Upper lobe of left lung (tissue), 6 donors: ENCODE measurements at regions not wholly inside any gene's neighbourhood (a gene's known extent, or its start where the extent isn't known, plus 50 kb on each side); places are given as distances from the start of the nearest gene placed in this dataset.

Experiments used
- ATAC-seq, 2 donors: fragments of 200-7000 bp; cut with Tn5 transposase; one replicate each; pipeline ENCODE4 v1.9.1; 2022; ENCODE audit warnings: mild to moderate bottlenecking in 2 of 2, moderate library complexity in 2 of 2; ENCODE audit not compliant: low FRiP score in 2 of 2
- DNase-seq, 2 donors: peaks; one replicate each; pipeline ENCODE4 v3.0.0-alpha.2; 2019 to 2020
- H3K27ac ChIP-seq, 4 donors: fragments of 200-600 bp; sonication (generic); one replicate each; pipeline ENCODE4 v1.5.1; 2016 to 2019
- H3K27me3 ChIP-seq, 4 donors: fragments of 200-600 bp; sonication (generic); one replicate each; pipeline ENCODE4 v1.5.1; 2017 to 2019
- H3K36me3 ChIP-seq, 4 donors: fragments of 200-600 bp; sonication (generic); one replicate each; pipeline ENCODE4 v1.5.1; 2016 to 2019
- H3K4me1 ChIP-seq, 4 donors: fragments of 200-600 bp; sonication (generic); one replicate each; pipeline ENCODE4 v1.5.1; 2018 to 2019
- H3K4me3 ChIP-seq, 4 donors: fragments of 200-600 bp; sonication (generic); one replicate each; pipeline ENCODE4 v1.5.1; 2017 to 2019; ENCODE audit warnings: mild to moderate bottlenecking in 2 of 4, moderate library complexity in 1 of 4
- H3K9me3 ChIP-seq, 4 donors: fragments of 200-600 bp; sonication (generic); one replicate each; pipeline ENCODE4 v1.5.1; 2018 to 2019
- EP300 ChIP-seq, 4 donors: sonication (generic); formaldehyde crosslinking; IDR thresholded peaks; one replicate each; pipeline ENCODE4 v1.5.1; 2017; ENCODE audit warnings: antibody characterized with exemption in 4 of 4, control low read depth in 2 of 4
- POLR2A ChIP-seq, 4 donors: fragments of 450-650 bp; IDR thresholded peaks; one replicate each; pipeline ENCODE4 v1.5.1; 2016 to 2017; ENCODE audit warnings: antibody characterized with exemption in 4 of 4, mild to moderate bottlenecking in 2 of 4
- POLR2AphosphoS5 ChIP-seq, 2 donors: sonication (generic); formaldehyde crosslinking; IDR thresholded peaks; one replicate each; pipeline ENCODE4 v1.5.1; 2017; ENCODE audit warnings: antibody characterized with exemption in 2 of 2
- WGBS, 2 donors: methylation state at CpG; one replicate each; pipeline ENCODE4 v1.1.5; 2017 to 2018; 5-methylcytosine and 5-hydroxymethylcytosine counted together
- TF ChIP-seq, protein P1 (sequence below), 6 experiments: fragments of 450-650 bp in 4 of 6; fragments of 200-600 bp in 2 of 6; sonication (generic) in 2 of 6; IDR thresholded peaks; one replicate each; pipeline ENCODE4 v1.5.1; 2016 to 2019; ENCODE audit warnings: antibody characterized with exemption in 6 of 6
- donor health status: DM: no; HTN: no; CAD: no; lungs with moderate emphysema.
- donor health status: DM: no; HTN: yes; CAD: no; lungs with severe emphysema.

DNA sequence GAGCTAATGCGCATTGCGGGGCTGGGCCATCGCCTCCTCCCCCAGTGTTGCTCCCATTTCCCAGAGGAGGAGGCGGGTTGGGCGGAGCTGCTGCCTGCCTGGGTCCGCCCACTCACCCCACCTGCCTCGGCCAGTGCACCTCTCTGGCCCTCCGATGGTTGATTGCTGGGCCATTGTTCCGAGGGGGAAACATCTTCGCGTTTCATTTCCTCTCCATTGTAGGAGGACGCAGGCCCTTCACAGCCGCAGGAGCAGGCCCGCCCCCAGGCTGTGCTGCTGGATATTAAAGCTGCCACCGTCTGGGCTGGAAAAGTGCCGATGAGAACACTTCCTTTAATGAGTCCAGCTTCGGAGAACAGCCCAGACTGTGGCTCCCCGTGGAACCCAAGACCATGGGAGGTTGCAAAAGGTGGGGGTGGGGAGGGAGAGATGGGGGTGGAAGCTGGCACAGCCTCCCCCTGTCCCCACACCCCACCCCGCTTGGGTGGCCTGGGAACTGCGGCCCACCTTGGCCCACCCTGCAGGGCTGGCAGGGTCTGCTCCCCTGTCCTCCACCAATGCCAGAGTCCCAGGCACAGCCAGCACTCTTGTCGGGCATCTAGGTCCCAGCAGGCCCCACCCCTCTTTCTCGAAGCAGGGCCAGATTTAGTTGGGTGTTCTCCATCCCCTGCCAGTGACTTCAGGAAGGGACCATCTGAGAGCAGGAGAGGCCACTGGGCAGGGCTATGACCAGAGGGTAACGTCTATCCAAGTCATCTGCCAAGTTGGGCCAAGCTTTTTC is 96.6 kb downstream of the ADRA2C start:
- TF ChIP-seq, protein P1, sequence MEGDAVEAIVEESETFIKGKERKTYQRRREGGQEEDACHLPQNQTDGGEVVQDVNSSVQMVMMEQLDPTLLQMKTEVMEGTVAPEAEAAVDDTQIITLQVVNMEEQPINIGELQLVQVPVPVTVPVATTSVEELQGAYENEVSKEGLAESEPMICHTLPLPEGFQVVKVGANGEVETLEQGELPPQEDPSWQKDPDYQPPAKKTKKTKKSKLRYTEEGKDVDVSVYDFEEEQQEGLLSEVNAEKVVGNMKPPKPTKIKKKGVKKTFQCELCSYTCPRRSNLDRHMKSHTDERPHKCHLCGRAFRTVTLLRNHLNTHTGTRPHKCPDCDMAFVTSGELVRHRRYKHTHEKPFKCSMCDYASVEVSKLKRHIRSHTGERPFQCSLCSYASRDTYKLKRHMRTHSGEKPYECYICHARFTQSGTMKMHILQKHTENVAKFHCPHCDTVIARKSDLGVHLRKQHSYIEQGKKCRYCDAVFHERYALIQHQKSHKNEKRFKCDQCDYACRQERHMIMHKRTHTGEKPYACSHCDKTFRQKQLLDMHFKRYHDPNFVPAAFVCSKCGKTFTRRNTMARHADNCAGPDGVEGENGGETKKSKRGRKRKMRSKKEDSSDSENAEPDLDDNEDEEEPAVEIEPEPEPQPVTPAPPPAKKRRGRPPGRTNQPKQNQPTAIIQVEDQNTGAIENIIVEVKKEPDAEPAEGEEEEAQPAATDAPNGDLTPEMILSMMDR (IDR thresholded peaks at IDR 0.05), result no peak
- TF ChIP-seq POLR2A (IDR thresholded peaks at IDR 0.05) (no peak), EP300 (IDR thresholded peaks at IDR 0.05) (no peak), POLR2AphosphoS5 (IDR thresholded peaks at IDR 0.05) (no peak)
- DNase-seq, result peak in 1 of 2 donors; percentile 53
- H3K4me1 ChIP-seq, result peaks cover 0 to 8% (median 0%) of the 10 kb centered on the region in 4 donors
- H3K9me3 ChIP-seq, result no peaks in the 10 kb centered on the region
- H3K27me3 ChIP-seq, result no peaks in the 10 kb centered on the region
- no peak overlapping the region for H3K27ac ChIP-seq
- WGBS, 2 donors, result 22 to 29% methylated on average over 13 to 16 of the region's 23 CpGs
- H3K4me3 ChIP-seq, result no peak overlapping the region
- H3K36me3 ChIP-seq, result no peaks in the 10 kb centered on the region
- no peak for ATAC-seq

DNA sequence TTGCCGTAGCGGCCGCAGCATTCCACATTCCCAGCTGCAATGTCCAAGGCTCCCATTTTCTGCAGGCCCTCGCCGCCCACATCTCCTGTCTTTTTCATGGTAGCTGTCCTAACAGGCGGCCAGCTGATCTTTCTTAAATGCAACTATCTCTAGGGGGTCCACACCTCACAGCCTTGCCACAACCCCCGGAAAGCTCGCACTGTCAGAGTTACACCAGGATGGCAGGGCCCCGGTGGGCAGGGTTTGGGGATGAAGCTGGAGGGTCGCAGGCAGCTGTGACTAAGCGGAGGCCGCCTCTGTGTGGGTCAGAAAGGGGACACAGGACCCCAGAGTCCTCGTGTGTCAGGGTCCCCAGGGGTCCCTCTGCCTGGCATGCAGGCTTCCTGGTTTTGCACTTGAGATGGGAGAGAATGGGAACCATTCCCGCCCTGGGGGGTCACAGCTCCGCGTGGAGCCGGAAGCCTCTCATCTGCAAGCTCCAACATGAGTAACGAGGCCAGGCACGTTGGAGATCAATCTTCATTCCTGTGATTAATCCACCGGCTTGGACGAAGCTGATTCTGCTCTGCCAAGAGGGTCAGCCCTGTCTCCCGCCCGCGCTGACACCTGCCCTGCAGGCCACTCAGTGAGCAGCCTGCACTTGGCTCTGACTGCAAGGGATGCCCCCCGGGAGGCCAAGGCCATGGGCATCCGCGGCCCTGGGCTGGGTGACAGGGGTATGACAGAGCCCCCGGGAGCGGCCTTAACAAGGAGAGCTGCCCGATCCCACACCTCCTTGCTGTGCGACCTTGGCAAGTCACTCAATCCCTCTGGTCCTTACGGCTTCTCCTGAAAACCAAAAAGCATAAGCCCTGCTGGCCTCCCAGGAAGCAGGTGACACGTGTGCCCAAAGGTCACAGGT is 97.9 kb downstream of the ADRA2C start:
- H3K36me3 ChIP-seq, result no peaks in the 10 kb centered on the region
- H3K4me3 ChIP-seq, result no peak overlapping the region
- H3K9me3 ChIP-seq, result no peaks in the 10 kb centered on the region
- 83 to 88% methylated on average over 17 to 31 of the region's 33 CpGs for WGBS, 2 donors
- H3K27ac ChIP-seq, result no peak overlapping the region
- H3K27me3 ChIP-seq, result no peaks in the 10 kb centered on the region
- ATAC-seq, result no peak
- TF ChIP-seq POLR2A (IDR thresholded peaks at IDR 0.05) (no peak), EP300 (IDR thresholded peaks at IDR 0.05) (no peak), POLR2AphosphoS5 (IDR thresholded peaks at IDR 0.05) (no peak)
- TF ChIP-seq, protein P1 (IDR thresholded peaks at IDR 0.05), result no peak
- DNase-seq, result peak in 1 of 2 donors; percentile 45
- H3K4me1 ChIP-seq, result peaks cover 0 to 8% (median 0%) of the 10 kb centered on the region in 4 donors

DNA sequence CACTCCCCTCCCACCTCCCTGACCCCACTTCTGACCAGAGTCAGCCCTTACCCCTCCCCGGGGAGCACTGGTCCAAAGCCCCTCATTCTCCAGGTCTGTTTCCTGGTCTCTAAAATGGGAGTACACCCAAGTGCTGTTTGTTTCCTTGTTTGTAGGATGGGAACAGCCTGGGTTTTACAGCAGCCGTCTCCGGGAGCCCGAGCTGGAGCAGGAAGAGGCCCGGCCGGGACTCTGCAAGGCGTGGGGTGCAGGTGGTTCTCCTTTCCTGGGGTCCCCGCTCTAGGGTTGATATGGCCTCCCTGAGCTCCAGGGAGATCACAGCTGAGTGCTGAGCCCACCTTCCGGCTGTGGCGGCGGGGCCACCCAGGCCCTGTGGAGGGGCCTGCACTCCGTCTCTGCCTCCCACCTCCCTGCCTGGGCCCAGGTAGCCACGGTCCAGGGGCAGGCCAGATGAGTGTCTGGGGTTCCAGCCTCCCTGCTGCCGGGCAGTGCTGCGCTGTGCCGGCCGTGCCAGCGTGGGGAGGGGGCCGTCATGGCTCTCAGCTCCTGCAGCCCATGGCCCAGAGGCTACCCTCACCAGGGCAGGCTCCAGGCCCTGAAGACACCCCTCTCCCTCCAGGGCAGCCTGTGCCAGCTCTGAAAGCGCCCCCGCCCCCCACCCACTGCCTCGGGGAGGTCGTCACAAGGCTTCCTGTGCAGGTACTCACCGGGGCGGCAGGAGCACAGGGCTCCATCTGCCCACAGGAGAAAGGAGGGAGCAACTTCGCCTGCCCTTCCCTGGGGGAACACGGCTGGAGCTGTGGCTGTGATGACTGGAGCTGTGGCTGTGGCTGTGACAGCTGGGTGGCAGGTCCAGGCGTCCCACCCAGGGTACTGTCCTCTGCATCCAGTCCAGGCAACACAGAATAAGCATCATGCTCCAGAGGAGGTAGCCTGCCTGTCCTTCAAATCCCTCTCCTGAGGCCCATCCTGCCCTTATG is 98.8 kb downstream of the ADRA2C start:
- no peaks in the 10 kb centered on the region for H3K9me3 ChIP-seq
- H3K4me3 ChIP-seq, result no peak overlapping the region
- H3K27me3 ChIP-seq, result no peaks in the 10 kb centered on the region
- H3K4me1 ChIP-seq, result peaks cover 0 to 8% (median 0%) of the 10 kb centered on the region in 4 donors
- ATAC-seq, result no peak
- no peaks in the 10 kb centered on the region for H3K36me3 ChIP-seq
- DNase-seq, result peak in 1 of 2 donors; percentile 66
- TF ChIP-seq POLR2AphosphoS5 (IDR thresholded peaks at IDR 0.05), result no peak
- no peak for TF ChIP-seq POLR2A (IDR thresholded peaks at IDR 0.05)
- TF ChIP-seq, protein P1 (IDR thresholded peaks at IDR 0.05), result no peak
- no peak for TF ChIP-seq EP300 (IDR thresholded peaks at IDR 0.05)
- no peak overlapping the region for H3K27ac ChIP-seq
- WGBS, 2 donors, result 83 to 86% methylated on average over 1 to 27 of the region's 28 CpGs

DNA sequence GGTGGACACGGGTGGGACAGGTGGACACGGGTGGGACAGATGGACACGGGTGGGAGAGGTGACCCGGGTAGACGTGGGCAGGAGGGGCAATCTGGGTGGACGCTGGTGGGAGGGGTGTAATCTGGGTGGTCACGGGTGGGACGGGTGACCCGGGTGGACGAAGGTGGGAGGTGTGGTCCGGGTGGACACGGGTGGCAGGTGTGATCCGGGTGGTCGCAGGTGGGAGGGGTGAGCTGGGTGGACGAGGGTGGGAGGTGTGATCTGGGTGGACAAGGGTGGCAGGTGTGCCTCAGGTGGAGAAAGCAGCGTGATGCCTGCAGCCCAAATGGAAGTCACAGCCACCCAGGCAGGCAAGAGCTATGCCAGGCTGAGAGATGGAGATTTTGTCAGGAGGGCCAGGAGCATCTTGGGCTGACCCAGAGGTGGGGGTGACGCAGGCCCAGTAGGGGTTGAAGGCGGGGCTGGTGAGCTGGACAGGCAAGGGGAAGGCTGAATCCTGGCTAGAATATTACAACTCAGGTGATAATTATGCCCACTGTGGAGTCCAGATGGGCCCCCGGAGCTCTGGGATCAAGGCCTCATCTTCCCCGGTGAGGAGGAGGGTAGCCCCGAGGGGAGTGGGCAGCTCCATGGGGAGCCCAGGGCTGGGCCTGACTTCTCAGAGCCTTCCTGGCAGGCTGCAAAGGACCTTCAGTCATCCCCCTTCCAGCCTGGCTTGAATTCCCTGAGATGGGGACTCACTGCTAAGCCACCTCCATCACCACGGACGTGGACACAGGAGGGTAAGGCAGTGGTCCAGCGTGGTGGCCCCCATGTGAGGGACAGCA is 100.0 kb downstream of the ADRA2C start:
- no peak for ATAC-seq
- Histone ChIP-seq H3K27ac (no peak overlapping the region), H3K27me3 (peaks cover 0 to 8% (median under 1%) of the 10 kb centered on the region in 4 donors), H3K9me3 (no peaks in the 10 kb centered on the region), H3K36me3 (no peaks in the 10 kb centered on the region), H3K4me1 (peaks cover 0 to 9% (median 0%) of the 10 kb centered on the region in 4 donors), H3K4me3 (no peak overlapping the region)
- DNase-seq, result peak; percentile 19 to 65
- TF ChIP-seq POLR2A (IDR thresholded peaks at IDR 0.05), result no peak
- no peak for TF ChIP-seq POLR2AphosphoS5 (IDR thresholded peaks at IDR 0.05)
- TF ChIP-seq, protein P1 (IDR thresholded peaks at IDR 0.05), result no peak
- TF ChIP-seq EP300 (IDR thresholded peaks at IDR 0.05), result no peak
- WGBS, 2 donors, result 88 to 89% methylated on average over 21 to 24 of the region's 24 CpGs
